ENCODE measurements at regions not wholly inside any gene's neighbourhood (a gene's known extent, or its start where the extent isn't known, plus 50 kb on each side); places are given as distances from the start of the nearest gene placed in this dataset.

GRCh38 chr6:40958738-40959137, 80.3 kb downstream of the UNC5CL start (continued):
- TF ChIP-seq EP300 (IDR thresholded peaks at IDR 0.05; ENCODE audit: low read depth in 2 of 2, low read length in 2 of 2) (0 out of 4 replicates have a peak, but pooled peaks of 1 of the 2 experiments have one; percentile 6), EP300 (CRISPR knock-in tag; IDR thresholded peaks at IDR 0.05; ENCODE audit: borderline replicate concordance) (no peak), MED1 (CRISPR knock-in tag; IDR thresholded peaks at IDR 0.05) (peak; percentile 13; the same call in 1 of the 2 replicates), ZNF556 (CRISPR knock-in tag; IDR thresholded peaks at IDR 0.05; ENCODE audit: borderline replicate concordance) (no peak), ISL2 (CRISPR knock-in tag; IDR thresholded peaks at IDR 0.05) (peak; percentile 56; the same call in 1 of the 2 replicates), TBX2 (CRISPR knock-in tag; IDR thresholded peaks at IDR 0.05; ENCODE audit: borderline replicate concordance) (peak; percentile 36; the same call in 1 of the 2 replicates), MXD3 (CRISPR knock-in tag; IDR thresholded peaks at IDR 0.05) (no peak)

GRCh38 chr6:40957616-40958492, 81.2 kb downstream of the UNC5CL start:
- Histone ChIP-seq H3K9ac (ENCODE audit: insufficient read depth, low read depth, low read length) (no peak overlapping the region), H3K36me3 (replicated peaks in 1 of 2; ENCODE audit: control insufficient read depth in 1 of 2, insufficient read depth in 2 of 2, low read length in 2 of 2) (no peaks in the 10 kb centered on the region), H3K27ac (ENCODE audit: extremely low read length, insufficient read depth, low read length) (no peak overlapping the region), H3K4me1 (ENCODE audit: insufficient read depth, low read length) (peaks cover 82% of the 10 kb centered on the region), H3K4me2 (ENCODE audit: low read depth, low read length) (peak overlapping the region; percentile 47), H3K9me3 (ENCODE audit: low read length) (no peaks in the 10 kb centered on the region), H4K20me1 (ENCODE audit: insufficient read depth, low read length) (no peaks in the 10 kb centered on the region), H3K27me3 (ENCODE audit: control insufficient read depth in 1 of 2, insufficient read depth in 2 of 2, low read length in 2 of 2) (no peaks in the 10 kb centered on the region), H2AFZ (ENCODE audit: low read length) (no peak overlapping the region), H3K79me2 (ENCODE audit: insufficient read depth, low read length) (no peaks in the 10 kb centered on the region), H3K4me3 (replicated peaks in 1 of 3; ENCODE audit: insufficient read depth in 1 of 3, low read depth in 2 of 3, low read length in 3 of 3) (peak overlapping the region in 1 of 3 experiments; percentile 4; a peak in 1 of 6 replicates)
- intact Hi-C loops (cut with micrococcal nuclease; ENCODE audit: unreplicated experiment), result loop anchor here (2.0 to 5.0 kb wide), 3 partner anchors 39 to 115 kb away; partner anchors contain the start of genes NFYA and OARD1
- no TSS peak for BruUV-seq (replicated peaks)
- in situ Hi-C loops (cut with HindIII; ENCODE audit: extremely low pct_ligation_motif_present, low pct_unique_long_range_greater_than_20kb), result no loop called here
- ChIA-PET POLR2A (interaction anchor here (0.9 to 4.3 kb wide), 12 partner anchors 7 to 243 kb away, joined by 3 to 26 read pairs (median 4); partner anchors contain the start of genes NFYA, OARD1 and UNC5CL), CTCF (ENCODE audit: low intra/inter-chr PET ratio, low total read pairs) (no interaction called here)
- FAIRE-seq (peak; percentile 78), DNase-seq (ENCODE audit: low spot score) (peak; percentile 88), ATAC-seq (peak; percentile 84)
- WGBS (ENCODE audit: low lambda C conversion rate), result 2% methylated on average over 4 of the region's 4 CpGs
- TF ChIP-seq ATRX (CRISPR knock-in tag; IDR thresholded peaks at IDR 0.05; ENCODE audit: borderline replicate concordance) (no peak), ZNF678 (CRISPR knock-in tag; IDR thresholded peaks at IDR 0.05) (no peak), SAP130 (CRISPR knock-in tag; IDR thresholded peaks at IDR 0.05; ENCODE audit: low read depth) (peak; percentile 23; the same call in 1 of the 2 replicates), GATAD2A (CRISPR knock-in tag; IDR thresholded peaks at IDR 0.05) (peak; percentile 37; the same call in 1 of the 2 replicates), ZNF530 (CRISPR knock-in tag; IDR thresholded peaks at IDR 0.05; ENCODE audit: low read depth) (no peak), HNRNPUL1 (IDR thresholded peaks at IDR 0.05; ENCODE audit: low read depth, low read length) (0 out of 2 replicates have a peak, but pooled peaks have one; percentile 26), ZNF18 (CRISPR knock-in tag; IDR thresholded peaks at IDR 0.05; ENCODE audit: insufficient replicate concordance) (no peak), ZKSCAN1 (IDR thresholded peaks at IDR 0.05; ENCODE audit: low read length) (no peak), GTF2F1 (IDR thresholded peaks at IDR 0.05; ENCODE audit: low read length) (no peak), THRA (CRISPR knock-in tag; IDR thresholded peaks at IDR 0.05; ENCODE audit: borderline replicate concordance) (no peak), ZNF317 (CRISPR knock-in tag; IDR thresholded peaks at IDR 0.05) (no peak), FOXK1 (CRISPR knock-in tag; IDR thresholded peaks at IDR 0.05; ENCODE audit: borderline replicate concordance, low read depth) (no peak), ZNF567 (CRISPR knock-in tag; IDR thresholded peaks at IDR 0.05; ENCODE audit: borderline replicate concordance) (no peak), ZFP62 (CRISPR knock-in tag; IDR thresholded peaks at IDR 0.05) (0 out of 2 replicates have a peak, but pooled peaks have one; percentile 26)
